ENCODE measurements at regions not wholly inside any gene's neighbourhood (a gene's known extent, or its start where the extent isn't known, plus 50 kb on each side); places are given as distances from the start of the nearest gene placed in this dataset.

DNA sequence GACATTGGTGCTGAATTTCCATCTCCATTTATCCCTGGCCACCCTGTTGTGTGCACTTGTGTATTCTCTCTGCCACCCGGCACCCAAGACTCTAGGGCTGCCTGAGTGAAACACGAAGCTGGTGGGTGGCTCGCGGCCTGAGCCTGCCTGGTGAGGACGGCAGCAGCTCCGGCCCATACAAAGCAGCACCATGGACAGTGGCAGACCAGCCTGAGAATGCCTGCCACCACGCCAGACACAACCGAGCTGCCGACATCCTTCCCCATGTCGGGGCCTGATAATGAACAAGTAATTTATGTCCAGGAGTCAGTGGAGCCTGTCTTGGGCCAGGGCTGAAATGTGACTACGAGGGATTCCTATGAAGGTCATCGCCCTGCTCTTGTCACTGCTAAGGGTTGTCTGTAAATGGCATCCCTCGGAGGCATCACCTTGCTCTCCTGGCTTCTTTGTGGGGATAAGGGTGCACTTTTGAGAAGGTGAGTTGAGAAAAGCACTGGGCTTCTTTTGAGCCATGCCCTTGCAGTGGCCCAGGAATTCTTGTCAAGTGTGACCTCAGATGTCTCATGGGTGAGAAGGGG lies 175.7 kb downstream of the MELK start (continued):
- TF ChIP-seq, protein P1, sequence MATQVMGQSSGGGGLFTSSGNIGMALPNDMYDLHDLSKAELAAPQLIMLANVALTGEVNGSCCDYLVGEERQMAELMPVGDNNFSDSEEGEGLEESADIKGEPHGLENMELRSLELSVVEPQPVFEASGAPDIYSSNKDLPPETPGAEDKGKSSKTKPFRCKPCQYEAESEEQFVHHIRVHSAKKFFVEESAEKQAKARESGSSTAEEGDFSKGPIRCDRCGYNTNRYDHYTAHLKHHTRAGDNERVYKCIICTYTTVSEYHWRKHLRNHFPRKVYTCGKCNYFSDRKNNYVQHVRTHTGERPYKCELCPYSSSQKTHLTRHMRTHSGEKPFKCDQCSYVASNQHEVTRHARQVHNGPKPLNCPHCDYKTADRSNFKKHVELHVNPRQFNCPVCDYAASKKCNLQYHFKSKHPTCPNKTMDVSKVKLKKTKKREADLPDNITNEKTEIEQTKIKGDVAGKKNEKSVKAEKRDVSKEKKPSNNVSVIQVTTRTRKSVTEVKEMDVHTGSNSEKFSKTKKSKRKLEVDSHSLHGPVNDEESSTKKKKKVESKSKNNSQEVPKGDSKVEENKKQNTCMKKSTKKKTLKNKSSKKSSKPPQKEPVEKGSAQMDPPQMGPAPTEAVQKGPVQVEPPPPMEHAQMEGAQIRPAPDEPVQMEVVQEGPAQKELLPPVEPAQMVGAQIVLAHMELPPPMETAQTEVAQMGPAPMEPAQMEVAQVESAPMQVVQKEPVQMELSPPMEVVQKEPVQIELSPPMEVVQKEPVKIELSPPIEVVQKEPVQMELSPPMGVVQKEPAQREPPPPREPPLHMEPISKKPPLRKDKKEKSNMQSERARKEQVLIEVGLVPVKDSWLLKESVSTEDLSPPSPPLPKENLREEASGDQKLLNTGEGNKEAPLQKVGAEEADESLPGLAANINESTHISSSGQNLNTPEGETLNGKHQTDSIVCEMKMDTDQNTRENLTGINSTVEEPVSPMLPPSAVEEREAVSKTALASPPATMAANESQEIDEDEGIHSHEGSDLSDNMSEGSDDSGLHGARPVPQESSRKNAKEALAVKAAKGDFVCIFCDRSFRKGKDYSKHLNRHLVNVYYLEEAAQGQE (IDR thresholded peaks at IDR 0.05; ENCODE audit: borderline replicate concordance), result peak; percentile 98
- TF ChIP-seq, protein P1 (CRISPR knock-in tag; IDR thresholded peaks at IDR 0.05; ENCODE audit: low read depth), result peak; percentile 95
- TF ChIP-seq ESRRB (CRISPR knock-in tag; IDR thresholded peaks at IDR 0.05; ENCODE audit: borderline replicate concordance) (no peak), EHMT2 (IDR thresholded peaks at IDR 0.05) (peak; percentile 94), HMGN3 (IDR thresholded peaks at IDR 0.05; ENCODE audit: borderline replicate concordance, extremely low read depth, insufficient read length, low read depth, low read length) (no peak), MEIS2 (IDR thresholded peaks at IDR 0.05; ENCODE audit: partially characterized antibody) (peak; percentile 60), ZNF175 (CRISPR knock-in tag; IDR thresholded peaks at IDR 0.05; ENCODE audit: low read depth) (no peak)
- TF ChIP-seq, protein P2, sequence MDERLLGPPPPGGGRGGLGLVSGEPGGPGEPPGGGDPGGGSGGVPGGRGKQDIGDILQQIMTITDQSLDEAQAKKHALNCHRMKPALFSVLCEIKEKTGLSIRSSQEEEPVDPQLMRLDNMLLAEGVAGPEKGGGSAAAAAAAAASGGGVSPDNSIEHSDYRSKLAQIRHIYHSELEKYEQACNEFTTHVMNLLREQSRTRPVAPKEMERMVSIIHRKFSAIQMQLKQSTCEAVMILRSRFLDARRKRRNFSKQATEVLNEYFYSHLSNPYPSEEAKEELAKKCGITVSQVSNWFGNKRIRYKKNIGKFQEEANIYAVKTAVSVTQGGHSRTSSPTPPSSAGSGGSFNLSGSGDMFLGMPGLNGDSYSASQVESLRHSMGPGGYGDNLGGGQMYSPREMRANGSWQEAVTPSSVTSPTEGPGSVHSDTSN (CRISPR knock-in tag; IDR thresholded peaks at IDR 0.05; ENCODE audit: low read depth), result no peak
- TF ChIP-seq, protein P2 (tag; conservative IDR thresholded peaks at IDR 0.05; ENCODE audit: low read depth), result peak; percentile 27; the same call in 1 of the 2 replicates
- TF ChIP-seq, protein P3, sequence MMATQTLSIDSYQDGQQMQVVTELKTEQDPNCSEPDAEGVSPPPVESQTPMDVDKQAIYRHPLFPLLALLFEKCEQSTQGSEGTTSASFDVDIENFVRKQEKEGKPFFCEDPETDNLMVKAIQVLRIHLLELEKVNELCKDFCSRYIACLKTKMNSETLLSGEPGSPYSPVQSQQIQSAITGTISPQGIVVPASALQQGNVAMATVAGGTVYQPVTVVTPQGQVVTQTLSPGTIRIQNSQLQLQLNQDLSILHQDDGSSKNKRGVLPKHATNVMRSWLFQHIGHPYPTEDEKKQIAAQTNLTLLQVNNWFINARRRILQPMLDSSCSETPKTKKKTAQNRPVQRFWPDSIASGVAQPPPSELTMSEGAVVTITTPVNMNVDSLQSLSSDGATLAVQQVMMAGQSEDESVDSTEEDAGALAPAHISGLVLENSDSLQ (IDR thresholded peaks at IDR 0.05), result no peak
- TF ChIP-seq, protein P4, sequence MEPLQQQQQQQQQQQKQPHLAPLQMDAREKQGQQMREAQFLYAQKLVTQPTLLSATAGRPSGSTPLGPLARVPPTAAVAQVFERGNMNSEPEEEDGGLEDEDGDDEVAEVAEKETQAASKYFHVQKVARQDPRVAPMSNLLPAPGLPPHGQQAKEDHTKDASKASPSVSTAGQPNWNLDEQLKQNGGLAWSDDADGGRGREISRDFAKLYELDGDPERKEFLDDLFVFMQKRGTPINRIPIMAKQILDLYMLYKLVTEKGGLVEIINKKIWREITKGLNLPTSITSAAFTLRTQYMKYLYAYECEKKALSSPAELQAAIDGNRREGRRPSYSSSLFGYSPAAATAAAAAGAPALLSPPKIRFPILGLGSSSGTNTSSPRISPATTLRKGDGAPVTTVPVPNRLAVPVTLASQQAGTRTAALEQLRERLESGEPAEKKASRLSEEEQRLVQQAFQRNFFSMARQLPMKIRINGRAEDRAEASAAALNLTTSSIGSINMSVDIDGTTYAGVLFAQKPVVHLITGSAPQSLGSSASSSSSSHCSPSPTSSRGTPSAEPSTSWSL (CRISPR knock-in tag; IDR thresholded peaks at IDR 0.05; ENCODE audit: borderline replicate concordance), result no peak

All from K562 (cell line).